A673 (cell line): ENCODE measurements at regions not wholly inside any gene's neighbourhood (a gene's known extent, or its start where the extent isn't known, plus 50 kb on each side); places are given as distances from the start of the nearest gene placed in this dataset.
A peak's percentile ranks its signal among the peaks of the same experiment; 100 is the strongest.

Source experiments
- BruUV-seq: library from RNA; stranded (reverse); fragments of 400-500 nt; replicated peaks from 2 replicates; lab custom pipeline; 2021; lab: Mats Ljungman, UMichigan
- CTCF ChIA-PET: fragments of 300-600 bp; sonication (Branson Sonifier 250); formaldehyde crosslinking; loops from one replicate; lab custom pipeline; 2022; ENCODE audit warnings: antibody characterized with exemption; lab: Charles Lee
- POLR2A ChIA-PET: fragments of 300-600 bp; sonication (Branson Sonifier 250); formaldehyde crosslinking; loops from one replicate; lab custom pipeline; 2022; ENCODE audit warnings: antibody characterized with exemption; ENCODE audit not compliant: low non-redundant PET; lab: Charles Lee
- DNase-seq: peaks from one replicate; pipeline ENCODE4 v3.0.0-alpha.2; 2015; ENCODE audit warnings: low spot score
- H3K27ac ChIP-seq: fragments of 200-600 bp; sonication (generic); 2 replicates; pipeline ENCODE4 v1.5.1; 2016; ENCODE audit warnings: mixed run types, low read depth, mild to moderate bottlenecking, mixed read lengths, antibody characterized with exemption, low read length; ENCODE audit not compliant: poor library complexity, severe bottlenecking
- H3K27me3 ChIP-seq: fragments of 200-600 bp; sonication (generic); replicated peaks from 2 replicates; pipeline ENCODE4 v1.6.1; 2017; ENCODE audit warnings: mixed run types, low read depth, mild to moderate bottlenecking, mixed read lengths, antibody characterized with exemption, low read length; ENCODE audit not compliant: insufficient read depth, poor library complexity
- H3K36me3 ChIP-seq: fragments of 200-600 bp; sonication (generic); 2 replicates; pipeline ENCODE4 v1.6.1; 2016; ENCODE audit warnings: mixed run types, mild to moderate bottlenecking, mixed read lengths, antibody characterized with exemption, low read length; ENCODE audit not compliant: insufficient read depth, poor library complexity, severe bottlenecking
- H3K4me1 ChIP-seq: fragments of 200-600 bp; sonication (generic); 2 replicates; pipeline ENCODE4 v1.6.1; 2017; ENCODE audit warnings: mixed run types, mild to moderate bottlenecking, mixed read lengths, antibody characterized with exemption, low read length; ENCODE audit not compliant: insufficient read depth, poor library complexity, severe bottlenecking
- H3K4me3 ChIP-seq: fragments of 200-600 bp; sonication (generic); 2 replicates; pipeline ENCODE4 v1.5.1; 2016; ENCODE audit warnings: low read depth, mixed run types, mild to moderate bottlenecking, mixed read lengths, low read length; ENCODE audit not compliant: poor library complexity, severe bottlenecking
- H3K9me3 ChIP-seq: fragments of 200-600 bp; sonication (generic); 2 replicates; pipeline ENCODE4 v1.6.1; 2016; ENCODE audit warnings: mixed run types, low read depth, mild to moderate bottlenecking, mixed read lengths, antibody characterized with exemption, low read length; ENCODE audit not compliant: poor library complexity, severe bottlenecking
- EZH2 ChIP-seq: fragments of 200-600 bp; sonication (generic); IDR thresholded peaks from 2 replicates; pipeline ENCODE4 v1.6.1; 2017; ENCODE audit warnings: borderline replicate concordance, low read depth, mild to moderate bottlenecking, mixed read lengths, antibody characterized with exemption, low read length; ENCODE audit not compliant: poor library complexity, severe bottlenecking
- intact Hi-C: fragments of 100-400 bp; cut with micrococcal nuclease; formaldehyde crosslinking; loops from one replicate; pipeline ENCODE4 v1.10.0; 2022; ENCODE audit not compliant: unreplicated experiment
- TF ChIP-seq, protein P1 (sequence below): fragments of 300-800, 200-600 bp; sonication (generic); conservative IDR thresholded peaks from 2 replicates; pipeline ENCODE4 v1.5.1; 2017; ENCODE audit warnings: low read depth, mild to moderate bottlenecking, antibody characterized with exemption, low read length, moderate library complexity, mixed read lengths

DNA sequence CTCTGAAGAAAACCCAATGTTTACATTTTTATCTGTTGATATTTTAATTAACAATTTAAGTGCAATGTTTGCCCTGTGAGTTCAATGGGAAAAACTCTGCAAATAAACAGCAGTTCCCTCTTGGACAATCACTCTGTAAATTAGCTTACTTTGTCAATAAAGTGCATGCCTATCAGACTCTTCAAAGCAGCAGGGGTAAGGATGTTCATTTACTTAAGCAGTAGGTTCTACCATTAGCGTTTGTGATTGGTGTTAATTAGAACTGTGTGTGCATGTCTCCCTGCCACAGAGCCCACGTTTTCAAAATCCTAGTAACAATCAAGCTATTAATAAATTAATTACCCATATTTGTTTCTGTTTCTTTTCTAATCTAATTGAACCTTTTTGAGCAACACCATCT is 1921.6 kb upstream of the WWC1 start:
- Histone ChIP-seq H3K4me3 (no peak overlapping the region), H3K27ac (no peak overlapping the region), H3K36me3 (no peaks in the 10 kb centered on the region), H3K9me3 (no peaks in the 10 kb centered on the region), H3K27me3 (peaks cover 3% of the 10 kb centered on the region), H3K4me1 (no peaks in the 10 kb centered on the region)
- intact Hi-C loops: no loop called here
- ChIA-PET POLR2A (no interaction called here), CTCF (no interaction called here)
- BruUV-seq: no TSS peak
- DNase-seq: no peak
- TF ChIP-seq EZH2: no peak
- TF ChIP-seq, protein P1, sequence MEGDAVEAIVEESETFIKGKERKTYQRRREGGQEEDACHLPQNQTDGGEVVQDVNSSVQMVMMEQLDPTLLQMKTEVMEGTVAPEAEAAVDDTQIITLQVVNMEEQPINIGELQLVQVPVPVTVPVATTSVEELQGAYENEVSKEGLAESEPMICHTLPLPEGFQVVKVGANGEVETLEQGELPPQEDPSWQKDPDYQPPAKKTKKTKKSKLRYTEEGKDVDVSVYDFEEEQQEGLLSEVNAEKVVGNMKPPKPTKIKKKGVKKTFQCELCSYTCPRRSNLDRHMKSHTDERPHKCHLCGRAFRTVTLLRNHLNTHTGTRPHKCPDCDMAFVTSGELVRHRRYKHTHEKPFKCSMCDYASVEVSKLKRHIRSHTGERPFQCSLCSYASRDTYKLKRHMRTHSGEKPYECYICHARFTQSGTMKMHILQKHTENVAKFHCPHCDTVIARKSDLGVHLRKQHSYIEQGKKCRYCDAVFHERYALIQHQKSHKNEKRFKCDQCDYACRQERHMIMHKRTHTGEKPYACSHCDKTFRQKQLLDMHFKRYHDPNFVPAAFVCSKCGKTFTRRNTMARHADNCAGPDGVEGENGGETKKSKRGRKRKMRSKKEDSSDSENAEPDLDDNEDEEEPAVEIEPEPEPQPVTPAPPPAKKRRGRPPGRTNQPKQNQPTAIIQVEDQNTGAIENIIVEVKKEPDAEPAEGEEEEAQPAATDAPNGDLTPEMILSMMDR: no peak

DNA sequence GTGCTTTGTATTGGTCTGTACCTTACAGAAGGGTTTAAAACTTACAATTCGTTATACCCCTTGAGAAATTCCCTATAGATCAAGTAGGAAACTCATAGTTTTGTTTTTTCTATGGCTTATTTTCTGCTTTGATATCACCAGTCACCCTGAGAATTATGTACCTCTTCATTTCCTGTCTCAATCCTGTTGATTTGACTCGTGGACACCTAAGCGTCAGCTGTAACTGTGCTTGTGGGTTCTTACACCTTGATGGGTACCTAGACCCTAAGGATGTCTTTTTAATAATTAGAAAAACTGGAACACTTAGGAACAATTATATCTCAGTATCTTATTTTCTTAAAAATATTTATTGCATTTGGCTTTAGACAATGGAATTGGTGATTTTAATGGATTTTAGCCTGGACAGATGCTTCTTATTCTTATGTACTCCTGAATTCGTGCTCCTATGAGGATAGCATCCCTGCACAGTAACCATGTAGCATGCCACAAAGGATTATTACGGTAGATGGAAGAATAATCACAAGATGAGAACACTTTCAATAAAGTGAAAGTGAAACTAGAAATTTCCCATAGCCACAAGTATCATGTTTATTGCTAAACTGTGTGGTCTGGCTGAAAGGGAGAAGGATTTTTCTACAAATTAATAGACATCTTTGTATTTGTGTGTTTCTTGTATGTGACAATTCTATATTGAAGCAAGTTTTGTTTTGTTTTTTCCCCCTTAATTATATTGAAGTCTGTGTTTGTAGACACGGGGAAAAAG is 1920.3 kb upstream of the WWC1 start:
- ChIA-PET CTCF (no interaction called here), POLR2A (no interaction called here)
- H3K27me3 ChIP-seq: no peaks in the 10 kb centered on the region
- no peak for TF ChIP-seq EZH2
- TF ChIP-seq, protein P1: no peak
- no peaks in the 10 kb centered on the region for H3K36me3 ChIP-seq
- H3K27ac ChIP-seq: no peak overlapping the region
- intact Hi-C loops: no loop called here
- H3K4me3 ChIP-seq: peak overlapping the region; percentile 29
- BruUV-seq: no TSS peak
- H3K4me1 ChIP-seq: no peaks in the 10 kb centered on the region
- H3K9me3 ChIP-seq: no peaks in the 10 kb centered on the region
- peak; percentile 3 for DNase-seq

DNA sequence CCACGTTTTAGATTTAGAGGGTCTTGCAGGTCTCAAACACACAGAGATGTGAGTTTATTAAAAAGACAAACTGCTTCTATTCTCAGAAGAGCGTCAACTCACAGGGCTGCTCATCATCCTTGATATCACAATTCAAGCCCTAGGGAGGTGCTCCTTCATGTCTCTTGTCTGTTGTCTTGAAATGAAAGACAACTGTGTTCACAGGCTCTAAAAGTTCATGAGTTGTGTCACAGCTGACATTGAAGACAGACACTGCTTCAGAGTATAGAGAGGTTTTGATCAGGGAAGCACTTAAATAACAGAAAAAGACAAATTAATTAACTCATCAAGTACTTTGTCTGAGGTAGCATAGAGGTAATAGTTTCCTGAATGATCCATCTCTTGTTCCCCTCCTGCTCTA is 1917.6 kb upstream of the WWC1 start:
- TF ChIP-seq, protein P1: no peak
- no peak for TF ChIP-seq EZH2
- Histone ChIP-seq H3K27me3 (no peaks in the 10 kb centered on the region), H3K4me1 (no peaks in the 10 kb centered on the region), H3K36me3 (no peaks in the 10 kb centered on the region), H3K9me3 (no peaks in the 10 kb centered on the region), H3K27ac (no peak overlapping the region), H3K4me3 (no peak overlapping the region)
- CTCF ChIA-PET: no interaction called here
- POLR2A ChIA-PET: no interaction called here
- DNase-seq: no peak
- no TSS peak for BruUV-seq
- intact Hi-C loops: no loop called here
